RWPE1 (cell line): ENCODE measurements at regions not wholly inside any gene's neighbourhood (a gene's known extent, or its start where the extent isn't known, plus 50 kb on each side); places are given as distances from the start of the nearest gene placed in this dataset.

Source experiments
- CTCF ChIA-PET: fragments of 350-600 bp; sonication (Branson Sonifier 250); formaldehyde crosslinking; extraction: SDS; loops from one replicate; lab custom pipeline; 2021; lab: Yijun Ruan, JAX
- POLR2A ChIA-PET: fragments of 400-600 bp; formaldehyde crosslinking; extraction: SDS; loops from one replicate; lab custom pipeline; 2020; ENCODE audit warnings: antibody characterized with exemption; ENCODE audit not compliant: low non-redundant PET; lab: Yijun Ruan, JAX
- DNase-seq: peaks from one replicate; pipeline ENCODE4 v3.0.0; 2012; ENCODE audit warnings: low spot score
- H3K27ac ChIP-seq: fragments of 450-650 bp; 2 replicates; pipeline ENCODE4 v1.5.1; 2017
- TF ChIP-seq, protein P1 (sequence below): fragments of 450-650 bp; conservative IDR thresholded peaks from 2 replicates; pipeline ENCODE4 v1.5.1; 2017; ENCODE audit warnings: low read depth, mild to moderate bottlenecking

DNA sequence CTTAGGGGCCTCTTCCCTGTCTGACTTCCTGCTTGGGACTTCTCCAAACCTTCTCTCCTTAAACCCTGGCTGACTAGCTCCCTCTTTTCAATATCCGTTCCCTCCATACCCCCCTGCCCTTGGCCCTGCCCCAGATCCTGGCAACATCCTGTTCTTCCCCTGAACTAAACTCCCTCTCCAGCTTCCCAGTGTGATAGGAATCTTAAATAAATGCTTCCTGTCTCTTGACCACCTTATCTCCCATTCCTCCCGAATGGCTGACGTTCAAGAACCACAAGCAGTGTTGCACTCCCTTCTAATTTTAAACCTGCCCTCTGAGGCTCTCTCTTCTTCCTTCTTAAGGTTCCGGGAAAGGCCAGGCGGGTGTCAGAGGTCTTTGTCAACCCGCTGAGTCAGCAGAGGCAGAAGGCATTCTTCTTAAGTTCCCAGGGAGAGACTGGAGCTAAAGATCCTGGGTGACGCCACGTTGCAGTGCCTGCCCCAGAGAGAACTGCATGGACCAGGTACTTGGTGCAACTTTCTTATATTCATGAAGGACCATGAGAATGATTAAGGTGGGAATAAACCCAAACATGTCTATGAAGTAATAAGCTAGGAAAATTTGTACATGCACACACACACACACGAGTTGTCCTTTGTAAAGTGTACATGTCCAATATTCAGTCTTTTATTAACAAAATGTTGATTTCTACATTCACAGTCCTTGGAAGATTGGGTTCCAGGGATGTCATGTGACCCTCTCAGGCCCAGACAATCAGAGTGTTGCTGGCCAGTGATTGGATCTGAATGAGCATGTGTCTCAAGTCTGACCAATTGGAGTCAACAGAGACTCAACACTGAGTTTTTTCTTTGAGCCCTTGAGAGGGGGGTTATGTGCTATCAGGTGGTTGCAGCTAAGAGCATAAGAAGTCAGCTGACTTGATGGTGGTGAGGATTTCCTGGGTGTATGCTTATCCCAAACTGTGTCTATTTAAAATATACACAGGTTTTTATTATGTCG lies 420.2 kb upstream of the TBX3 start:
- POLR2A ChIA-PET, result no interaction called here
- CTCF ChIA-PET, result interaction anchor here (0.5 kb wide), 1 partner anchor 80 kb away, joined by 3 read pairs; no protein-coding TSS in a partner anchor
- no peak for DNase-seq
- TF ChIP-seq, protein P1, sequence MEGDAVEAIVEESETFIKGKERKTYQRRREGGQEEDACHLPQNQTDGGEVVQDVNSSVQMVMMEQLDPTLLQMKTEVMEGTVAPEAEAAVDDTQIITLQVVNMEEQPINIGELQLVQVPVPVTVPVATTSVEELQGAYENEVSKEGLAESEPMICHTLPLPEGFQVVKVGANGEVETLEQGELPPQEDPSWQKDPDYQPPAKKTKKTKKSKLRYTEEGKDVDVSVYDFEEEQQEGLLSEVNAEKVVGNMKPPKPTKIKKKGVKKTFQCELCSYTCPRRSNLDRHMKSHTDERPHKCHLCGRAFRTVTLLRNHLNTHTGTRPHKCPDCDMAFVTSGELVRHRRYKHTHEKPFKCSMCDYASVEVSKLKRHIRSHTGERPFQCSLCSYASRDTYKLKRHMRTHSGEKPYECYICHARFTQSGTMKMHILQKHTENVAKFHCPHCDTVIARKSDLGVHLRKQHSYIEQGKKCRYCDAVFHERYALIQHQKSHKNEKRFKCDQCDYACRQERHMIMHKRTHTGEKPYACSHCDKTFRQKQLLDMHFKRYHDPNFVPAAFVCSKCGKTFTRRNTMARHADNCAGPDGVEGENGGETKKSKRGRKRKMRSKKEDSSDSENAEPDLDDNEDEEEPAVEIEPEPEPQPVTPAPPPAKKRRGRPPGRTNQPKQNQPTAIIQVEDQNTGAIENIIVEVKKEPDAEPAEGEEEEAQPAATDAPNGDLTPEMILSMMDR, result no peak
- H3K27ac ChIP-seq, result no peak overlapping the region

DNA sequence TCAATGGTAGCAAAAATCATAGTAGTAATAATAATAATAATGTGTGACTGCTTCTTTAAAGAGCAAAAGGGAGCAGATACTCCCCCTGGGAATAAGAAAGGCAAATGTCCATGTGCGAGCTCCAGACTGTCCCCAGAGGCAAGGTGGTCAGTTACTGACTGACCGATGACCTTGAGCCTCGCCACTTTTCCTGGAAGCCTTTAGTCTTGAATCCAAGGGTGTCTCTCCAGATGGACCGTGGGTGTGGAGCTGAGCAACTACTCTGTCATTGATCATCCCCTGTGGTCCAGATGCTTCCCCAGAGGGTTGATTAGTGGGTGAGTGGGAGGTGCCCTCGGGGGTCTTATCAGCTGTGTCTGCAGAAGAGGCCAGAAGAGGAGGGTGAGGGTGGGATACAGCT lies 418.5 kb upstream of the TBX3 start:
- DNase-seq, result no peak
- POLR2A ChIA-PET, result no interaction called here

DNA sequence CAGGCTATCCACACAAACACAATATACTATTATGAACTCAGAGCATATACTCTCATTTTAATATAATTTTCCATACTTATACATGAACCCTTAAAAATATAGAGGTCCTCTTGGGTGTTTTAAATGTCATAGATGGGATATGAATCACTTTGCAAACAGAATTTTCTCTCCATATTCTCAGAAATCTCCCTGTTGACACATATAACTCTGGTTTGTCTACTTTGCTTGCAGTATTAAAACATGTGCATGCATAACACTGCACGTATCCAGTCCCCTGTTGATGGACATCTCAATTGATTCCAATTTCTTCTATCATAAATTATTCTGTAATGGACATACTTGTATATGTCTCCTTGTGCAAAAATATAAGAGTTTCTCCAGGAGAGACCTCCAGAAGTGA lies 417.5 kb upstream of the TBX3 start:
- ChIA-PET CTCF (interaction anchor here (0.7 kb wide), 1 partner anchor 763 kb away, joined by 5 read pairs; no protein-coding TSS in a partner anchor), POLR2A (no interaction called here)
- no peak for DNase-seq
- H3K27ac ChIP-seq, result no peak overlapping the region
- TF ChIP-seq, protein P1, result no peak

More for the DNA sequence above, 418.5 kb upstream of the TBX3 start:
- no peak overlapping the region for H3K27ac ChIP-seq
- TF ChIP-seq, protein P1, result no peak
- CTCF ChIA-PET, result interaction anchor here (0.7 kb wide), 1 partner anchor 762 kb away, joined by 5 read pairs; no protein-coding TSS in a partner anchor

DNA sequence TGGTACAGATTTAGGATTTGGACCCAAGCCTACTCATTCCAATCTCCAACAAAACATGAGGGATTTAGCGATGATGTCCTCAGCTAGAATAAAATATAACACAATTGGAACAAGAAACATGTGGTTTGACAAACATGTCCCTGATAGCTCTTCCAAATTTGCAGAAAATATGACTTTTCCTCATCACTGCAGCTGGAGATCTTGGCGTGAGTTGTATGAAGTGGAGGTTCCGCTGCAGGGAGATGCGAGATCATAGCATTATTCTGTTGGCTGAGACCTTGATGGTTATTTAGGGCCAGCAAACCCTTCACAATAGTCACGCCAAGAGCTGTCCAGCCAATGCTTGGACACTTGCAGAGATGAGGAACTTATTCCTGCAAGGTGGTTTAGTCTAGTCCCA lies 413.4 kb upstream of the TBX3 start:
- no peak overlapping the region for H3K27ac ChIP-seq
- no peak for DNase-seq
- CTCF ChIA-PET, result interaction anchor here (0.6 kb wide), 2 partner anchors 11 to 37 kb away, joined by 3 to 11 read pairs; no protein-coding TSS in a partner anchor
- TF ChIP-seq, protein P1, result no peak
- POLR2A ChIA-PET, result no interaction called here

DNA sequence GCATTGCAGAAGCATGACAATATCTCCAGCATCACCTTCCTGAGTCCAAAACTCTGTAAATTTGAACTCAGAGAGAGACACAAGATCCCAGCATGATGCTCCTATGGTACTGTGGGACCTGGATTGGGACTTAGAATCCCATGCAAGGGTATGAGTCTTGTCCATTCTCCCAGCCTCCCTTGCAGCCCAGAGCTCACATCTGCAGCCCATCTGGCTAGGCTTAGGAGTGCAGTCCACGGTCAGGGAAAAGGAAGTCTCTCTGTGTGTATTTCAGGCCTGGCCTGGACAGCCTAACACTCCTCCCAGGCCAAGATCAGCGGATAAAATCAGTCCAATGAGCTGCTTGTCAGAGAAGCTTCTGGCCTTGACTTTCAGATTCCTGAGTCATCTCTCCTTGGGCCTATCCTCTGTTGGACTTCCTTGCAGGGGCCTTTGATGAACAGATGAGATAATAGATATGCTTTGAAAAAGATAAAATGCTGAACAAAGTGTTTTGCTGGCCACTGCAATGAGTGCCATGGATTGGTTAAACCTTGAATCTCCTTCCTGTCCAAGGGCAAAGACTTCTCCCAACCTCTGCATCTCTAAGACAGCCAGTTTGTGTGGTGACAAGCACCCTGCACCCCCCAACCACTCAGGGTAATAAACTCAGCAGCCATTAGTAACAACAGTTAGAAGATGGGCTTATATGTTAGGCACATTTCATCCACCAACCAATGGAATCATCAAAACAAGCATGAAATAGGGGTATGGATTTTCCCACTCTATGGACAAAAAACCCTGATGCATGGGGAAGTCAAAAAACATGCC lies 412.8 kb upstream of the TBX3 start:
- CTCF ChIA-PET, result interaction anchor here (0.6 kb wide), 1 partner anchor 36 kb away, joined by 3 read pairs; no protein-coding TSS in a partner anchor
- TF ChIP-seq, protein P1, result no peak
- H3K27ac ChIP-seq, result no peak overlapping the region
- DNase-seq, result no peak
- POLR2A ChIA-PET, result no interaction called here

DNA sequence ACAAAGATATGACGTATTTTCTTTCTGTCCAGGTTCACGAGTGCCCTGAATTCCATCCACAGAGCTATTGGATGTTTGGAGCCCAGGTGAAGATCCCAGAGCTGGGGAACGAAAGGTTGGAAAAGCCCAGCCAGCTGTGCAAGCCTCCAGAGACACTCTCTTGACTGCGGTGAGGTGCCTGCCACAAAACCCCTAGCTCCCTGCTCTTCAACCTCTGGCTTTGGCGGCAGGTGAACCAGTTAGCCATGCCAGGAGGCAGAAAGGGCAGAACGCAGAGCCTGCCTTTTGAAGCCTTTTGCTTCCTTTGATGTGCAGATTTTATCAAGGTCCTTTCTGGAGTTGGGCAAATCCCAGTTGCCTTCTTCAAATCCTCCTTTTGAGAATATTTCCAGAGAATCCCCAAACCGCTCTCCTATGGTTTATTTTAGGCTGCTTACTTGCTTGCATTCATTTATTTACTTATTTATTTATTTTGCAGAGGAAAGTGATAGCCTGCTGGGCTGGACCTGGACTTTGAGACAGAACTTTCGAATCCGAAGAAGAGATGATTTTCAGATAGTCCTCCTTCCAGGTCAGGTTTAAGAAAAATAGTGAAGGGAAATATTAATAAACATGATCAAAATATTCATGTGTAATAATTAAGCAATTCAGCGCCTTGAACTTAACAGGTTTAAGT lies 411.2 kb upstream of the TBX3 start:
- TF ChIP-seq, protein P1, result no peak
- POLR2A ChIA-PET, result no interaction called here
- CTCF ChIA-PET, result no interaction called here
- no peak for DNase-seq
- no peak overlapping the region for H3K27ac ChIP-seq
